Left ventricle myocardium inferior (tissue), 1 donor: ENCODE measurements at regions not wholly inside any gene's neighbourhood (a gene's known extent, or its start where the extent isn't known, plus 50 kb on each side); places are given as distances from the start of the nearest gene placed in this dataset.
"Not testable (repeated sequence)": the region's sequence is repeated elsewhere in the genome, so short reads cannot be mapped to it uniquely, and the experiment has no call there.

Experiments
- DNase-seq: peaks from one replicate; pipeline ENCODE4 v3.0.0-alpha.2; 2020
- H3K27ac ChIP-seq: fragments of 200-600 bp; replicated peaks from 2 replicates; pipeline ENCODE4 v1.8.0; 2021
- H3K27me3 ChIP-seq: fragments of 200-600 bp; 2 replicates; pipeline ENCODE4 v1.8.0; 2021; ENCODE audit warnings: low read depth
- H3K36me3 ChIP-seq: fragments of 200-600 bp; 2 replicates; pipeline ENCODE4 v1.8.0; 2021
- H3K4me1 ChIP-seq: fragments of 200-600 bp; 2 replicates; pipeline ENCODE4 v1.8.0; 2021
- H3K4me3 ChIP-seq: fragments of 200-600 bp; 2 replicates; pipeline ENCODE4 v1.8.0; 2021; ENCODE audit warnings: mild to moderate bottlenecking, moderate library complexity
- H3K9me3 ChIP-seq: fragments of 200-600 bp; replicated peaks from 2 replicates; pipeline ENCODE4 v1.8.0; 2021
- CTCF ChIP-seq: fragments of 200-600 bp; IDR thresholded peaks from 2 replicates; pipeline ENCODE4 v1.8.0; 2021; ENCODE audit warnings: antibody characterized with exemption, mild to moderate bottlenecking, borderline replicate concordance
- intact Hi-C: fragments of 100-400 bp; cut with micrococcal nuclease; formaldehyde crosslinking; loops from one replicate; pipeline ENCODE4 v1.11.0; 2022
- donor health status: DM: no; HTN: yes; CAD: no; lungs with severe emphysema.

GRCh38 chr13:83088858-83089257 is 793.4 kb downstream of the SLITRK1 start:
- no peak for TF ChIP-seq CTCF
- no peaks in the 10 kb centered on the region for H3K36me3 ChIP-seq
- no peak for DNase-seq
- intact Hi-C loops = no loop called here
- no peak overlapping the region for H3K4me3 ChIP-seq
- H3K4me1 ChIP-seq = no peaks in the 10 kb centered on the region
- H3K9me3 ChIP-seq = peaks cover 35% of the 10 kb centered on the region
- H3K27ac ChIP-seq = no peak overlapping the region
- no peaks in the 10 kb centered on the region for H3K27me3 ChIP-seq

DNA sequence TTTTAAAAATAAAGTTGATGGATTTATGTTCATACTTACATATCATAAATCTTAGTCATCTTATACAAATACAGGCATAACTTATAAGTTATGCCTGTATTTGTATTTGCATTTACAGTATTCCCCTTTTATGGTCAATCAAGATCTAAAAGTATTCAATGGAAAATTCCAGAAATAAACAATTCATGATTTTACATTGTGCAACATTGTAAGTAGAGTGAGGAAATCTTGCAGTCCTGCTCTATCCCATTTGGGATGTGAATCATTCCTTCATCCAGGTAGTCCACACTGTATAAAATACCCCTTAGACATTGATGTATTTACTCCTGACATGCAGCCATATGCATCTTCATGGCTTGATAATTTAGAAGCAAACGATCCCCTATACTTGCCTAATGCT is 795.3 kb downstream of the SLITRK1 start:
- H3K9me3 ChIP-seq = peaks cover 35% of the 10 kb centered on the region
- H3K36me3 ChIP-seq = no peaks in the 10 kb centered on the region
- no peaks in the 10 kb centered on the region for H3K4me1 ChIP-seq
- TF ChIP-seq CTCF = no peak
- H3K27ac ChIP-seq = no peak overlapping the region
- no peak overlapping the region for H3K4me3 ChIP-seq
- H3K27me3 ChIP-seq = no peaks in the 10 kb centered on the region
- no peak for DNase-seq
- intact Hi-C loops = no loop called here

GRCh38 chr13:83086088-83086487 is 796.2 kb downstream of the SLITRK1 start:
- Histone ChIP-seq H3K36me3 (no peaks in the 10 kb centered on the region), H3K4me1 (no peaks in the 10 kb centered on the region), H3K4me3 (no peak overlapping the region), H3K27ac (no peak overlapping the region), H3K9me3 (peaks cover 35% of the 10 kb centered on the region), H3K27me3 (no peaks in the 10 kb centered on the region)
- intact Hi-C loops = no loop called here
- no peak for TF ChIP-seq CTCF
- no peak for DNase-seq

GRCh38 chr13:83085186-83085900 is 796.9 kb downstream of the SLITRK1 start:
- intact Hi-C loops = no loop called here
- Histone ChIP-seq H3K9me3 (peaks cover 35% of the 10 kb centered on the region), H3K4me1 (no peaks in the 10 kb centered on the region), H3K4me3 (no peak overlapping the region), H3K36me3 (no peaks in the 10 kb centered on the region), H3K27ac (no peak overlapping the region), H3K27me3 (no peaks in the 10 kb centered on the region)
- TF ChIP-seq CTCF = no peak
- no peak for DNase-seq

DNA sequence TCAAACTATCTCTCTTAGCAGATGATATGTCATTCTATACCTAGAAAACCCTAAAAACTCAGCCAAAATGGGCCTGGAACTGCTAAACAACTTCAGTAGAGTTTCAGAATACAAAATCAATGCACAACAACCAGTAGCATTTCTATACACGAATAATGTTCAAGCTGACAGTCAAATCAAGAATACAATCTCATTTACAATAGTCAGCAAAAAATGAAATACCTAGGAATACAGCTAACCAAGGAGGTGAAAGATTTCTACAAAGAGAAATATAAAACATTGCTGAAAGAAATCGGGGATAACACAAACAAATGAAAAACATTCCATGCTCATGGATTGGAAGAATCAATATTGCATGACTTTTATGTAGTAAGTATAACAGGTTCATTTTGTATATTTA is 804.8 kb downstream of the SLITRK1 start:
- intact Hi-C loops = no loop called here
- no peaks in the 10 kb centered on the region for H3K27me3 ChIP-seq
- no peak for DNase-seq
- TF ChIP-seq CTCF = no peak
- H3K4me1 ChIP-seq = no peaks in the 10 kb centered on the region
- no peak overlapping the region for H3K4me3 ChIP-seq
- H3K27ac ChIP-seq = no peak overlapping the region
- H3K9me3 ChIP-seq = peaks cover 9% of the 10 kb centered on the region
- no peaks in the 10 kb centered on the region for H3K36me3 ChIP-seq

DNA sequence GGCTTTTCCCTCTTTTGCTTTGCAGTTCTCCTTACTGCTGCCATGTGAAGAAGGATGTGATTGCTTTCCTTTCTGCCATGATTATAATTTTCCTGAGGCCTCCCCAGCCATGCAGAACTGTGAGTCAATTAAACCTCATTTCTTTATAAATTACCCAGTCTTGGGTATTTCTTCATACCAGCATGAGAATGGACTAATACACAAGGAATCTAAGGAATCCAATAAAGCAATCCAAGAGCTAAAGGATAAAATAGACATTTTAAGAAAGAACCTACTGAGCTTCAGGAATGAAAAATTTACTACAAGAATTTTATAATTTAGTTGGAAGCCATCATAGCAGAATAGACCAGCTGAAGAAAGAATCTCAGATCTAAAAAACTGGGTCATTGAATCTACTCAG is 808.3 kb downstream of the SLITRK1 start:
- H3K9me3 ChIP-seq, H3K4me3 ChIP-seq, H3K27ac ChIP-seq, H3K4me1 ChIP-seq, intact Hi-C loops, H3K27me3 ChIP-seq, H3K36me3 ChIP-seq, DNase-seq: not testable (repeated sequence)
